Stomach (tissue), 4 donors: ENCODE measurements at regions not wholly inside any gene's neighbourhood (a gene's known extent, or its start where the extent isn't known, plus 50 kb on each side); places are given as distances from the start of the nearest gene placed in this dataset.

Experiments used
- CTCF ChIP-seq, 7 experiments: fragments of 450-650 bp in 4 of 7; fragments of 200-600 bp in 3 of 7; sonication (generic) in 3 of 7; IDR thresholded peaks; one replicate each; pipeline ENCODE4 v1.5.1; 2016 to 2019; ENCODE audit warnings: antibody characterized with exemption in 7 of 7, control low read depth in 2 of 7, mild to moderate bottlenecking in 1 of 7
- POLR2A ChIP-seq, 4 donors: fragments of 450-650 bp; IDR thresholded peaks; one replicate each; pipeline ENCODE4 v1.6.1; 2016; ENCODE audit warnings: antibody characterized with exemption in 4 of 4, control low read depth in 2 of 4, mild to moderate bottlenecking in 1 of 4, moderate library complexity in 1 of 4
- POLR2AphosphoS5 ChIP-seq, 3 donors: sonication (generic); formaldehyde crosslinking; IDR thresholded peaks; one replicate each; pipeline ENCODE4 v1.6.1; 2016; ENCODE audit warnings: antibody characterized with exemption in 3 of 3

GRCh38 chr6:141346535-141346934 is 786.2 kb upstream of the GJE1 start:
- TF ChIP-seq CTCF (IDR thresholded peaks at IDR 0.05) (no peak), POLR2AphosphoS5 (IDR thresholded peaks at IDR 0.05) (no peak), POLR2A (IDR thresholded peaks at IDR 0.05) (no peak)
